ENCODE measurements at regions not wholly inside any gene's neighbourhood (a gene's known extent, or its start where the extent isn't known, plus 50 kb on each side); places are given as distances from the start of the nearest gene placed in this dataset.

DNA sequence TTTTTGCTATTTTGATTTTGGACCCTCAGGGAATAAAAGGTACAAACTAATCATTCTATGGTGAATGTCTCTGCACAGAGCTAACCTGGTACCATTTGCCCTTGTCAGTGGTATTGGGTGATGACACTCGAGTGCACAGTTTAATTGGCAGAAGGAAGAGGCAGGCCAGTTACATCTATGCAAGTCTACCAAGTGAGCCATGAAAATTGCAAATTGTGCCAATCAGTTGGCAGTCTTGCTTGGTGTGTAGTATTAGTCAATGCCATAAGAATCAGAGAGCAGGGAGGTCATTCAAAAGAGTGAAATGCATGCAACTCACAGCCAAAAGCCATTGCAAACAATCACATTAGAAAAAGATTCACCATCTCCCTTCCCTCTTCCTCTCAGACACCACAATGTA, 479.6 kb downstream of the ADAMTS20 start:
- TF ChIP-seq, protein P1, sequence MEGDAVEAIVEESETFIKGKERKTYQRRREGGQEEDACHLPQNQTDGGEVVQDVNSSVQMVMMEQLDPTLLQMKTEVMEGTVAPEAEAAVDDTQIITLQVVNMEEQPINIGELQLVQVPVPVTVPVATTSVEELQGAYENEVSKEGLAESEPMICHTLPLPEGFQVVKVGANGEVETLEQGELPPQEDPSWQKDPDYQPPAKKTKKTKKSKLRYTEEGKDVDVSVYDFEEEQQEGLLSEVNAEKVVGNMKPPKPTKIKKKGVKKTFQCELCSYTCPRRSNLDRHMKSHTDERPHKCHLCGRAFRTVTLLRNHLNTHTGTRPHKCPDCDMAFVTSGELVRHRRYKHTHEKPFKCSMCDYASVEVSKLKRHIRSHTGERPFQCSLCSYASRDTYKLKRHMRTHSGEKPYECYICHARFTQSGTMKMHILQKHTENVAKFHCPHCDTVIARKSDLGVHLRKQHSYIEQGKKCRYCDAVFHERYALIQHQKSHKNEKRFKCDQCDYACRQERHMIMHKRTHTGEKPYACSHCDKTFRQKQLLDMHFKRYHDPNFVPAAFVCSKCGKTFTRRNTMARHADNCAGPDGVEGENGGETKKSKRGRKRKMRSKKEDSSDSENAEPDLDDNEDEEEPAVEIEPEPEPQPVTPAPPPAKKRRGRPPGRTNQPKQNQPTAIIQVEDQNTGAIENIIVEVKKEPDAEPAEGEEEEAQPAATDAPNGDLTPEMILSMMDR (optimal IDR thresholded peaks at IDR 0.05 in 1 of 3, IDR thresholded peaks at IDR 0.05 in 1 of 3, conservative IDR thresholded peaks at IDR 0.05 in 1 of 3; ENCODE audit: extremely low read depth in 1 of 3, insufficient read depth in 2 of 3, low read length in 3 of 3), result no peak
- TF ChIP-seq EZH2 (IDR thresholded peaks at IDR 0.05; ENCODE audit: low read length), result no peak

Data from keratinocyte (primary cell).